Panc1 (cell line): ENCODE measurements at regions not wholly inside any gene's neighbourhood (a gene's known extent, or its start where the extent isn't known, plus 50 kb on each side); places are given as distances from the start of the nearest gene placed in this dataset.

Experiments used
- ATAC-seq: fragments of 200-7000 bp; cut with Tn5 transposase; 2 replicates; pipeline ENCODE4 v1.9.1; 2020; ENCODE audit warnings: mild to moderate bottlenecking, moderate library complexity
- BruUV-seq: library from RNA; stranded (reverse); fragments of 400-500 nt; replicated peaks from 2 replicates; lab custom pipeline; 2021; lab: Mats Ljungman, UMichigan
- CTCF ChIA-PET: fragments of 300-600 bp; sonication (Branson Sonifier 250); formaldehyde crosslinking; loops from one replicate; lab custom pipeline; 2022; ENCODE audit warnings: antibody characterized with exemption; lab: Charles Lee
- POLR2A ChIA-PET: fragments of 300-600 bp; sonication (Branson Sonifier 250); formaldehyde crosslinking; loops from one replicate; lab custom pipeline; 2022; ENCODE audit warnings: antibody characterized with exemption; lab: Charles Lee
- DNase-seq: peaks from one replicate; pipeline ENCODE4 v3.0.0-alpha.2; 2010; ENCODE audit warnings: low read depth, low spot score
- H3K27ac ChIP-seq: 2 replicates; pipeline ENCODE4 v1.5.1; 2011; ENCODE audit warnings: mild to moderate bottlenecking, low read length, inconsistent platforms
- H3K27me3 ChIP-seq: fragments of 200-500 bp; sonication (Bioruptor generic); 2 replicates; pipeline ENCODE4 v1.6.0; 2014; ENCODE audit warnings: low read length, inconsistent platforms; ENCODE audit not compliant: control insufficient read depth, insufficient read depth
- H3K36me3 ChIP-seq: fragments of 200-500 bp; sonication (Bioruptor generic); 2 replicates; pipeline ENCODE4 v1.5.1; 2014; ENCODE audit warnings: inconsistent platforms, mild to moderate bottlenecking, low read length, moderate library complexity; ENCODE audit not compliant: control insufficient read depth, insufficient read depth
- H3K4me1 ChIP-seq: 2 replicates; pipeline ENCODE4 v1.5.1; 2011; ENCODE audit warnings: inconsistent platforms, mild to moderate bottlenecking, low read length, moderate library complexity; ENCODE audit not compliant: control insufficient read depth, insufficient read depth
- H3K4me3 ChIP-seq, 2 experiments: 2 replicates each; pipeline ENCODE4 v1.5.1; 2011 to 2012; ENCODE audit warnings: low read depth in 2 of 2, low read length in 2 of 2, mild to moderate bottlenecking in 2 of 2, inconsistent platforms in 1 of 2, moderate library complexity in 1 of 2
- H3K9me3 ChIP-seq: fragments of 200-500 bp; sonication (Bioruptor generic); 2 replicates; pipeline ENCODE4 v1.5.1; 2014; ENCODE audit warnings: low read depth, mild to moderate bottlenecking, inconsistent platforms, low read length, moderate library complexity; ENCODE audit not compliant: control insufficient read depth, insufficient read depth
- POLR2AphosphoS5 ChIP-seq: IDR thresholded peaks from 2 replicates; pipeline ENCODE4 v1.6.1; 2012; ENCODE audit warnings: mild to moderate bottlenecking, low read depth, low read length, moderate library complexity
- SIN3A ChIP-seq: IDR thresholded peaks from 2 replicates; pipeline ENCODE4 v1.6.1; 2012; ENCODE audit warnings: low read depth, mild to moderate bottlenecking, low read length, moderate library complexity, borderline replicate concordance; ENCODE audit not compliant: insufficient read depth
- TCF7L2 ChIP-seq: IDR thresholded peaks from 2 replicates; pipeline ENCODE4 v1.6.1; 2011; ENCODE audit warnings: mild to moderate bottlenecking, low read depth, low read length, inconsistent platforms
- in situ Hi-C: cut with HindIII; loops from 2 replicates; pipeline ENCODE4 v1.10.0; 2016; ENCODE audit warnings: low sequenced_read_pairs, low pct_unique_long_range_greater_than_20kb
- intact Hi-C: fragments of 100-400 bp; cut with micrococcal nuclease; formaldehyde crosslinking; loops from one replicate; pipeline ENCODE4 v1.10.0; 2022; ENCODE audit not compliant: unreplicated experiment
- TF ChIP-seq, protein P1 (sequence below): fragments of 450-650 bp; IDR thresholded peaks from 2 replicates; pipeline ENCODE4 v1.5.1; 2017; ENCODE audit warnings: mild to moderate bottlenecking
- TF ChIP-seq, protein P2 (sequence below), 2 experiments: IDR thresholded peaks; 2 replicates each; pipeline ENCODE4 v1.6.1; 2011 to 2012; ENCODE audit warnings: low read depth in 2 of 2, control low read depth in 1 of 2, low read length in 1 of 2, mild to moderate bottlenecking in 1 of 2, moderate library complexity in 1 of 2; ENCODE audit not compliant: insufficient read depth in 1 of 2

DNA sequence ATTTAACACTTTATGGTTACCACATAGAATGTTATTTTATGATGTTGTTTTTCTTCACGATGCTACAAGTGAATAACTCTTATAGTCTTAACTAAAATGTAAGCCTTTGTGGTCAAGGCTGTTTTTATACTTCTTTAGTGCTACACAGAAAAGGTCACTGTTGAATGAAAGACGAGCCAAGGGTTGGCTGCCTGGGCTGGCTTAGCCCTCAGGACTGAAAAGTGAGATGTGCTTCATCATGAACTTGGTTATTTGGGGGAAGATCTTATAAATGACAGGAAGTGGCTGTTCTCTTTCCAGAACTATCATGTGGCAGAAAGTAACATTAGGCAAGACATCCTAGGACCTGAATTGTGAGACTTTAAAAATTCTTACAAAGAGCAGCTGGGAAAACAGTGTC lies 404.0 kb downstream of the BTBD3 start:
- Histone ChIP-seq H3K9me3 (no peaks in the 10 kb centered on the region), H3K27ac (no peak overlapping the region), H3K27me3 (no peaks in the 10 kb centered on the region), H3K4me1 (no peaks in the 10 kb centered on the region), H3K4me3 (no peak overlapping the region), H3K36me3 (no peaks in the 10 kb centered on the region)
- no peak for ATAC-seq
- TF ChIP-seq, protein P1, sequence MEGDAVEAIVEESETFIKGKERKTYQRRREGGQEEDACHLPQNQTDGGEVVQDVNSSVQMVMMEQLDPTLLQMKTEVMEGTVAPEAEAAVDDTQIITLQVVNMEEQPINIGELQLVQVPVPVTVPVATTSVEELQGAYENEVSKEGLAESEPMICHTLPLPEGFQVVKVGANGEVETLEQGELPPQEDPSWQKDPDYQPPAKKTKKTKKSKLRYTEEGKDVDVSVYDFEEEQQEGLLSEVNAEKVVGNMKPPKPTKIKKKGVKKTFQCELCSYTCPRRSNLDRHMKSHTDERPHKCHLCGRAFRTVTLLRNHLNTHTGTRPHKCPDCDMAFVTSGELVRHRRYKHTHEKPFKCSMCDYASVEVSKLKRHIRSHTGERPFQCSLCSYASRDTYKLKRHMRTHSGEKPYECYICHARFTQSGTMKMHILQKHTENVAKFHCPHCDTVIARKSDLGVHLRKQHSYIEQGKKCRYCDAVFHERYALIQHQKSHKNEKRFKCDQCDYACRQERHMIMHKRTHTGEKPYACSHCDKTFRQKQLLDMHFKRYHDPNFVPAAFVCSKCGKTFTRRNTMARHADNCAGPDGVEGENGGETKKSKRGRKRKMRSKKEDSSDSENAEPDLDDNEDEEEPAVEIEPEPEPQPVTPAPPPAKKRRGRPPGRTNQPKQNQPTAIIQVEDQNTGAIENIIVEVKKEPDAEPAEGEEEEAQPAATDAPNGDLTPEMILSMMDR, result no peak
- TF ChIP-seq POLR2AphosphoS5, result no peak
- TF ChIP-seq, protein P2, sequence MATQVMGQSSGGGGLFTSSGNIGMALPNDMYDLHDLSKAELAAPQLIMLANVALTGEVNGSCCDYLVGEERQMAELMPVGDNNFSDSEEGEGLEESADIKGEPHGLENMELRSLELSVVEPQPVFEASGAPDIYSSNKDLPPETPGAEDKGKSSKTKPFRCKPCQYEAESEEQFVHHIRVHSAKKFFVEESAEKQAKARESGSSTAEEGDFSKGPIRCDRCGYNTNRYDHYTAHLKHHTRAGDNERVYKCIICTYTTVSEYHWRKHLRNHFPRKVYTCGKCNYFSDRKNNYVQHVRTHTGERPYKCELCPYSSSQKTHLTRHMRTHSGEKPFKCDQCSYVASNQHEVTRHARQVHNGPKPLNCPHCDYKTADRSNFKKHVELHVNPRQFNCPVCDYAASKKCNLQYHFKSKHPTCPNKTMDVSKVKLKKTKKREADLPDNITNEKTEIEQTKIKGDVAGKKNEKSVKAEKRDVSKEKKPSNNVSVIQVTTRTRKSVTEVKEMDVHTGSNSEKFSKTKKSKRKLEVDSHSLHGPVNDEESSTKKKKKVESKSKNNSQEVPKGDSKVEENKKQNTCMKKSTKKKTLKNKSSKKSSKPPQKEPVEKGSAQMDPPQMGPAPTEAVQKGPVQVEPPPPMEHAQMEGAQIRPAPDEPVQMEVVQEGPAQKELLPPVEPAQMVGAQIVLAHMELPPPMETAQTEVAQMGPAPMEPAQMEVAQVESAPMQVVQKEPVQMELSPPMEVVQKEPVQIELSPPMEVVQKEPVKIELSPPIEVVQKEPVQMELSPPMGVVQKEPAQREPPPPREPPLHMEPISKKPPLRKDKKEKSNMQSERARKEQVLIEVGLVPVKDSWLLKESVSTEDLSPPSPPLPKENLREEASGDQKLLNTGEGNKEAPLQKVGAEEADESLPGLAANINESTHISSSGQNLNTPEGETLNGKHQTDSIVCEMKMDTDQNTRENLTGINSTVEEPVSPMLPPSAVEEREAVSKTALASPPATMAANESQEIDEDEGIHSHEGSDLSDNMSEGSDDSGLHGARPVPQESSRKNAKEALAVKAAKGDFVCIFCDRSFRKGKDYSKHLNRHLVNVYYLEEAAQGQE (IDR thresholded peaks at IDR 0.05; ENCODE audit: insufficient read depth in 1 of 2, low read depth in 2 of 2, low read length in 1 of 2), result no peak
- no peak for TF ChIP-seq SIN3A
- TF ChIP-seq TCF7L2, result no peak
- DNase-seq, result no peak
- BruUV-seq, result no TSS peak
- in situ Hi-C loops, result no loop called here
- CTCF ChIA-PET, result no interaction called here
- POLR2A ChIA-PET, result no interaction called here
- intact Hi-C loops, result no loop called here

DNA sequence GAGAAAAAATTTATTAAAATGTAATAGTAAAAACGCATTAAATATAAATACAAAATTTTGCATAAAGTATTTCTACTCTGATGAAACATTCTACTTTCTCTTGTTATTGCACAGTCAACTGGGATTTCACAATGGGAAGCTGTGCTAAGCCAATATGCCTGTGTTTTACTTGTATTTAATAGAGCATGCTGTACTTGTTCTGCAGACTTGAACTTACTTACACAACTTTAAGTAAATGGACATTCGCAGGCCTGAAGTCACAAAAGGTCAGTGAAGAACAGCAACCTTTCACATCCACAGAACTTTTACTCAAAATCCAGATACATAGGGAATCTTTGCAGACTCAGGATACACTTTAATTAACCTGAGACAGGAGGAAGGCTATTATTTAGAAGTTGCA lies 409.5 kb downstream of the BTBD3 start:
- Histone ChIP-seq H3K36me3 (no peaks in the 10 kb centered on the region), H3K27ac (no peak overlapping the region), H3K4me3 (no peak overlapping the region), H3K9me3 (no peaks in the 10 kb centered on the region), H3K4me1 (no peaks in the 10 kb centered on the region), H3K27me3 (no peaks in the 10 kb centered on the region)
- no TSS peak for BruUV-seq
- no peak for ATAC-seq
- POLR2A ChIA-PET, result no interaction called here
- no peak for DNase-seq
- CTCF ChIA-PET, result no interaction called here
- in situ Hi-C loops (no loop called here), intact Hi-C loops (no loop called here)
- TF ChIP-seq, protein P1, result no peak

DNA sequence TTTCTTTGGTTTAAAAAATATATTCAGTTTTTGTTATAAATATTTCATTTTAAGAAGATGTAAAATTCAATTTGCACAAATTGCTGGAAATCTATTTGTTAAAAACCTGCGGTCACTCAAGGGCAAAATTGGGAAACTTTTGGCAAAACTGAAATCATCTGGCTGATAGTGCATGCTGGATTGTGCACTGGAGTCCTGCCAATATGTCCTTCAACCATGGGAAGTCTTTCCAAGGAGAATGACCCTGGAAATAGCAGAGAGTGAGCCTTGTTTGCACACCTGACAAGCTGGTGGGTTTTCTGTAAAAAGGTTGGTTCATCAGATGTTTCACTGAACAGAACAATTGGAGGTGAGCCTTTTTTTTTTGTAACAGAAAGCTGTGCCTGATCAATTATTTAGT lies 413.5 kb downstream of the BTBD3 start:
- no peak for DNase-seq
- BruUV-seq, result no TSS peak
- in situ Hi-C loops (no loop called here), intact Hi-C loops (no loop called here)
- ATAC-seq, result no peak
- H3K4me3 ChIP-seq, result no peak overlapping the region
- TF ChIP-seq TCF7L2 (no peak), POLR2AphosphoS5 (no peak), SIN3A (no peak)
- TF ChIP-seq, protein P2 (IDR thresholded peaks at IDR 0.05; ENCODE audit: insufficient read depth in 1 of 2, low read depth in 2 of 2, low read length in 1 of 2), result no peak
- TF ChIP-seq, protein P1, result no peak
- no peaks in the 10 kb centered on the region for H3K36me3 ChIP-seq
- no peaks in the 10 kb centered on the region for H3K4me1 ChIP-seq
- H3K9me3 ChIP-seq, result no peaks in the 10 kb centered on the region
- no peaks in the 10 kb centered on the region for H3K27me3 ChIP-seq
- H3K27ac ChIP-seq, result no peak overlapping the region
- CTCF ChIA-PET, result no interaction called here
- POLR2A ChIA-PET, result no interaction called here
